Transverse colon (tissue), 3 donors: ENCODE measurements at regions not wholly inside any gene's neighbourhood (a gene's known extent, or its start where the extent isn't known, plus 50 kb on each side); places are given as distances from the start of the nearest gene placed in this dataset.

Experiments used
- CTCF ChIP-seq, 5 experiments: fragments of 200-600 bp in 3 of 5; fragments of 450-650 bp in 2 of 5; sonication (generic) in 3 of 5; IDR thresholded peaks; 1 replicate in 2 of 5; 2 replicates in 3 of 5; pipeline ENCODE4 v1.5.1; 2016 to 2017; ENCODE audit warnings: antibody characterized with exemption in 5 of 5, inconsistent platforms in 3 of 5, mild to moderate bottlenecking in 2 of 5, moderate library complexity in 1 of 5
- POLR2A ChIP-seq: fragments of 450-650 bp; IDR thresholded peaks from one replicate; pipeline ENCODE4 v1.6.1; 2016; ENCODE audit warnings: antibody characterized with exemption, mild to moderate bottlenecking, moderate library complexity

- TF ChIP-seq CTCF (IDR thresholded peaks at IDR 0.05): no peak
- no peak for TF ChIP-seq POLR2A
Measured at GRCh38 chr4:175376287-175376977, 435.6 kb downstream of the GPM6A start.
